GM12874 (cell line): ENCODE measurements at regions not wholly inside any gene's neighbourhood (a gene's known extent, or its start where the extent isn't known, plus 50 kb on each side); places are given as distances from the start of the nearest gene placed in this dataset.
A peak's percentile ranks its signal among the peaks of the same experiment; 100 is the strongest.

ENCODE experiments used
- CTCF ChIP-seq: IDR thresholded peaks from 2 replicates; pipeline ENCODE4 v1.5.1; 2011; ENCODE audit warnings: low read depth, mild to moderate bottlenecking, control low read depth, low read length, moderate library complexity; ENCODE audit not compliant: insufficient read depth

DNA sequence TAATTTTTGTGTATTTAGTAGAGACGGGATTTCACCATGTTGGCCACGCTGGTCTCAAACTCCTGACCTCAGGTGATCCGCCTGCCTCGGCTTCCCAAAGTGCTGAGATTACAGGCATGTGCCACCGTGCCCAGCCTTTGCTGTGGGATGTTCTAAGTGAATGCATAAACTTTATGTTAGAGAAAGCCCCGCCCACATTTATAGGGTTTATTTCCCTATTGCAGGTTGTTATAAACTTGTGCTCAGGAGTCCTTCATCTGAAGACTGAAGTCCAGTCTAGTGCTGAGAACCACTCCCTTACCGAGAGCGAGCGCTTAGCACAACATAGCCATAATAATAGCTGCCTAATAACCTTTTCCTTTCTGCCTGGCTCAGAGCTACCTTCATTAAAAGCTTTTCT lies 75.4 kb upstream of the ZNF217 start:
- TF ChIP-seq CTCF = no peak

DNA sequence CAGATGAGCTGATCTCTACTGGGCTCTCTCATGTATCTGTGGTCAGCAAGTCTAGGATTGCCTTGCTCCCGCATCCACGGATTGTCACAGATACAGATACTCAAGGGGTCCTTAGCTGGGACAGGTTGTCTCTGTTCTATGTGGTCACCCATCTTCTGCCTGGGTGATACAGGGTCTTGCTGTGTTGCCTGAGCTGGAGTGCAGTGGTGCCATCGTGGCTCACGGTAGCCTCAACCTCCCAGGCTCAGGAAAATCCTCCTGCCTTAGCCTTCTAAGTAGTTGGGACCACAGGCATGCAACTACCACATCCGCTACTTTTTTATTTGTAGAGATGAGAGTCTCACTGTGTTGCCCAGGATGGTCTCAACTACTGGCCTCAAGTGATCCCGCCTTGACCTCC lies 72.5 kb upstream of the ZNF217 start:
- TF ChIP-seq CTCF = no peak

- no peak for TF ChIP-seq CTCF
Observed at GRCh38 chr20:53664121-53664520, 70.5 kb upstream of the ZNF217 start.

- no peak for TF ChIP-seq CTCF
Observed at GRCh38 chr20:53662595-53662994, 69.0 kb upstream of the ZNF217 start.

- 0 out of 2 replicates have a peak, but pooled peaks have one; percentile 8 for TF ChIP-seq CTCF
Observed at GRCh38 chr20:53660947-53661381, 67.3 kb upstream of the ZNF217 start.

- TF ChIP-seq CTCF = no peak
Observed at GRCh38 chr20:53660078-53660909, 66.7 kb upstream of the ZNF217 start.

- TF ChIP-seq CTCF = no peak
Observed at GRCh38 chr20:53658973-53659372, 65.3 kb upstream of the ZNF217 start.
